Endodermal cell (in vitro differentiated cells): ENCODE measurements at regions not wholly inside any gene's neighbourhood (a gene's known extent, or its start where the extent isn't known, plus 50 kb on each side); places are given as distances from the start of the nearest gene placed in this dataset.

Experiments
- DNase-seq: peaks from one replicate; pipeline ENCODE4 v3.0.0-alpha.2; 2017
- H3K27ac ChIP-seq: 2 replicates; pipeline ENCODE4 v1.5.1; 2013; ENCODE audit warnings: mild to moderate bottlenecking, low read depth, low read length, moderate library complexity
- H3K27me3 ChIP-seq: 2 replicates; pipeline ENCODE4 v1.6.1; 2013; ENCODE audit warnings: mild to moderate bottlenecking, low read length, moderate library complexity; ENCODE audit not compliant: insufficient read depth, control insufficient read depth, poor library complexity, severe bottlenecking
- H3K36me3 ChIP-seq: 2 replicates; pipeline ENCODE4 v1.7.0; 2013; ENCODE audit warnings: mild to moderate bottlenecking, low read length, moderate library complexity; ENCODE audit not compliant: control insufficient read depth, insufficient read depth
- H3K4me1 ChIP-seq: one replicate; pipeline ENCODE4 v1.7.0; 2013; ENCODE audit warnings: low read length; ENCODE audit not compliant: control insufficient read depth, insufficient read depth
- H3K4me3 ChIP-seq: 2 replicates; pipeline ENCODE4 v1.5.1; 2013; ENCODE audit warnings: mild to moderate bottlenecking, low read length, moderate library complexity
- H3K9ac ChIP-seq: 2 replicates; pipeline ENCODE4 v1.6.1; 2013; ENCODE audit warnings: mild to moderate bottlenecking, low read length, moderate library complexity; ENCODE audit not compliant: poor library complexity, severe bottlenecking; ENCODE audit errors: extremely low read depth
- H3K9me3 ChIP-seq: 2 replicates; pipeline ENCODE4 v1.6.1; 2013; ENCODE audit warnings: mild to moderate bottlenecking, low read length, moderate library complexity; ENCODE audit not compliant: control insufficient read depth
- H3K27ac Mint-ChIP-seq: 2 replicates; pipeline ENCODE4 v1.8.0; 2020; ENCODE audit warnings: mixed read lengths
- H3K27me3 Mint-ChIP-seq: 2 replicates; pipeline ENCODE4 v1.8.0; 2021; ENCODE audit warnings: mild to moderate bottlenecking, mixed read lengths; ENCODE audit not compliant: insufficient read depth
- H3K36me3 Mint-ChIP-seq: 2 replicates; pipeline ENCODE4 v1.8.0; 2020; ENCODE audit warnings: low read depth, mixed read lengths
- H3K4me1 Mint-ChIP-seq: 2 replicates; pipeline ENCODE4 v1.8.0; 2020; ENCODE audit warnings: mixed read lengths
- H3K4me3 Mint-ChIP-seq: 2 replicates; pipeline ENCODE4 v1.8.0; 2020; ENCODE audit warnings: mild to moderate bottlenecking, moderate library complexity, mixed read lengths
- H3K9me3 Mint-ChIP-seq: 2 replicates; pipeline ENCODE4 v1.8.0; 2020; ENCODE audit warnings: mild to moderate bottlenecking, mixed read lengths
- CTCF ChIP-seq: fragments of 200-600 bp; sonication (generic); conservative IDR thresholded peaks from 2 replicates; pipeline ENCODE4 v1.5.0; 2021; ENCODE audit warnings: antibody characterized with exemption, mild to moderate bottlenecking
- WGBS, 2 experiments: methylation state at CpG; one replicate each; pipeline versions ENCODE4 v1.1.5 to v1.1.7; 2013; ENCODE audit warnings: missing lambda C conversion rate in 2 of 2, mixed read lengths in 1 of 2; ENCODE audit not compliant: insufficient coverage in 1 of 2, insufficient read length in 1 of 2; 5-methylcytosine and 5-hydroxymethylcytosine counted together

GRCh38 chr6:925656-926213, 232.8 kb upstream of the EXOC2 start:
- Mint-ChIP-seq H3K4me1 (no peaks in the 10 kb centered on the region), H3K4me3 (no peak overlapping the region), H3K36me3 (no peaks in the 10 kb centered on the region), H3K27ac (no peak overlapping the region), H3K9me3 (peaks cover 40% of the 10 kb centered on the region), H3K27me3 (peaks cover 2% of the 10 kb centered on the region)
- H3K27ac ChIP-seq: no peak overlapping the region
- H3K4me1 ChIP-seq: no peaks in the 10 kb centered on the region
- no peak overlapping the region for H3K9ac ChIP-seq
- no peak overlapping the region for H3K4me3 ChIP-seq
- TF ChIP-seq CTCF: no peak
- H3K9me3 ChIP-seq: peaks cover 22% of the 10 kb centered on the region
- H3K27me3 ChIP-seq: no peaks in the 10 kb centered on the region
- WGBS, 2 experiments: 81% methylated on average over 2 of the region's 2 CpGs; no CpG with 5 or more reads in 1 of the 2 experiments
- H3K36me3 ChIP-seq: no peaks in the 10 kb centered on the region
- no peak for DNase-seq

- no peaks in the 10 kb centered on the region for H3K4me1 ChIP-seq
- H3K4me1 Mint-ChIP-seq: no peaks in the 10 kb centered on the region
- H3K27ac ChIP-seq: no peak overlapping the region
- H3K36me3 ChIP-seq: no peaks in the 10 kb centered on the region
- no peak for TF ChIP-seq CTCF
- DNase-seq: no peak
- no peak overlapping the region for H3K9ac ChIP-seq
- WGBS, 2 experiments: 89 to 94% methylated on average over 9 of the region's 9 CpGs
- H3K27ac Mint-ChIP-seq: no peak overlapping the region
- H3K9me3 ChIP-seq: peaks cover 28% of the 10 kb centered on the region
- H3K27me3 Mint-ChIP-seq: peaks cover 2% of the 10 kb centered on the region
- H3K27me3 ChIP-seq: no peaks in the 10 kb centered on the region
- no peak overlapping the region for H3K4me3 ChIP-seq
- H3K4me3 Mint-ChIP-seq: no peak overlapping the region
- H3K36me3 Mint-ChIP-seq: no peaks in the 10 kb centered on the region
- H3K9me3 Mint-ChIP-seq: peaks cover 49% of the 10 kb centered on the region
Observed at GRCh38 chr6:924661-925060, 231.7 kb upstream of the EXOC2 start.

- DNase-seq: peak; percentile 11
- Mint-ChIP-seq H3K36me3 (no peaks in the 10 kb centered on the region), H3K27me3 (peaks cover 2% of the 10 kb centered on the region), H3K27ac (no peak overlapping the region), H3K9me3 (peaks cover 68% of the 10 kb centered on the region), H3K4me1 (no peaks in the 10 kb centered on the region), H3K4me3 (no peak overlapping the region)
- no peaks in the 10 kb centered on the region for H3K36me3 ChIP-seq
- H3K27me3 ChIP-seq: no peaks in the 10 kb centered on the region
- no peak overlapping the region for H3K27ac ChIP-seq
- no peak overlapping the region for H3K4me3 ChIP-seq
- H3K9me3 ChIP-seq: peaks cover 59% of the 10 kb centered on the region
- no peak for TF ChIP-seq CTCF
- no peaks in the 10 kb centered on the region for H3K4me1 ChIP-seq
- WGBS, 2 experiments: 85 to 90% methylated on average over 2 to 4 of the region's 4 CpGs
- no peak overlapping the region for H3K9ac ChIP-seq
Observed at GRCh38 chr6:921400-921799, 228.5 kb upstream of the EXOC2 start.
